Thymus (tissue), 11 donors: ENCODE measurements at regions not wholly inside any gene's neighbourhood (a gene's known extent, or its start where the extent isn't known, plus 50 kb on each side); places are given as distances from the start of the nearest gene placed in this dataset.

ENCODE experiments used
- DNase-seq, 9 donors: peaks; one replicate each; pipeline ENCODE4 v3.0.0-alpha.2; 2013; ENCODE audit warnings: low spot score in 9 of 9, low read depth in 6 of 9, missing footprints in 1 of 9
- H3K27ac ChIP-seq, 2 donors: one replicate each; pipeline ENCODE4 v1.5.1; 2013; ENCODE audit warnings: control low read depth in 1 of 2, low read depth in 1 of 2, low read length in 1 of 2, mild to moderate bottlenecking in 1 of 2, moderate library complexity in 1 of 2
- H3K27me3 ChIP-seq, 2 donors: one replicate each; pipeline ENCODE4 v1.5.1; 2013; ENCODE audit warnings: low read length in 1 of 2; ENCODE audit not compliant: control insufficient read depth in 2 of 2, insufficient read depth in 1 of 2
- H3K36me3 ChIP-seq, 2 donors: one replicate each; pipeline ENCODE4 v1.5.1; 2013; ENCODE audit warnings: low read length in 1 of 2, mild to moderate bottlenecking in 1 of 2, moderate library complexity in 1 of 2; ENCODE audit not compliant: control insufficient read depth in 2 of 2, insufficient read depth in 2 of 2
- H3K4me1 ChIP-seq, 2 donors: one replicate each; pipeline ENCODE4 v1.5.1; 2013; ENCODE audit warnings: low read length in 2 of 2; ENCODE audit not compliant: control insufficient read depth in 2 of 2, insufficient read depth in 2 of 2
- H3K4me3 ChIP-seq, 2 donors: one replicate each; pipeline ENCODE4 v1.5.1; 2013; ENCODE audit warnings: low read length in 2 of 2, control low read depth in 1 of 2, mild to moderate bottlenecking in 1 of 2
- H3K9me3 ChIP-seq, 2 donors: one replicate each; pipeline ENCODE4 v1.5.1; 2013; ENCODE audit warnings: low read length in 1 of 2, mild to moderate bottlenecking in 1 of 2; ENCODE audit not compliant: control insufficient read depth in 2 of 2, insufficient read depth in 1 of 2
- WGBS: extraction: QIAGEN DNeasy Blood & Tissue Kit; methylation state at CpG from one replicate; pipeline ENCODE4 v1.1.7; 2013; 5-methylcytosine and 5-hydroxymethylcytosine counted together
- donor health status: healthy.

DNA sequence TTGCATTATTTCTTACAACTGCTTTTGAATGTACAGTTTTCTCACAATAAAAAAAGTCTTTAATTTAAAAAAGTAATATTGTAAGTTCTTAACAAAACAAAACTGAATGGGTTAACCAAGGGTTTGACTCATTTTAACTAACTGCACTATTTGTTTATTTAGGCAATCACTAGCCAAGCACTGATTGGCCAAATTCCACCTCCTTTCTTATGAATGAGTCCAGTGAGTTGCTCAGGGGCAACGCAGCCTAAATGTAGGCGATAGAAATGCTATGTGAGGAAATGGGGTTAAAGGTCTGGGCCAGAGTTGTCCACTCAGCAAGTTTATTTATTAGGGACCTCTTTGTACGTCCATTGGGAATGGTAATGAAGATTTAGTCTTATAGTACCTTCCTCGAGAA, 89.6 kb upstream of the MAF start:
- H3K4me1 ChIP-seq = no peaks in the 10 kb centered on the region
- WGBS = 87% methylated on average over 4 of the region's 4 CpGs
- no peaks in the 10 kb centered on the region for H3K36me3 ChIP-seq
- no peak overlapping the region for H3K27ac ChIP-seq
- H3K27me3 ChIP-seq = no peaks in the 10 kb centered on the region
- H3K9me3 ChIP-seq = no peaks in the 10 kb centered on the region
- H3K4me3 ChIP-seq = no peak overlapping the region
- no peak for DNase-seq

DNA sequence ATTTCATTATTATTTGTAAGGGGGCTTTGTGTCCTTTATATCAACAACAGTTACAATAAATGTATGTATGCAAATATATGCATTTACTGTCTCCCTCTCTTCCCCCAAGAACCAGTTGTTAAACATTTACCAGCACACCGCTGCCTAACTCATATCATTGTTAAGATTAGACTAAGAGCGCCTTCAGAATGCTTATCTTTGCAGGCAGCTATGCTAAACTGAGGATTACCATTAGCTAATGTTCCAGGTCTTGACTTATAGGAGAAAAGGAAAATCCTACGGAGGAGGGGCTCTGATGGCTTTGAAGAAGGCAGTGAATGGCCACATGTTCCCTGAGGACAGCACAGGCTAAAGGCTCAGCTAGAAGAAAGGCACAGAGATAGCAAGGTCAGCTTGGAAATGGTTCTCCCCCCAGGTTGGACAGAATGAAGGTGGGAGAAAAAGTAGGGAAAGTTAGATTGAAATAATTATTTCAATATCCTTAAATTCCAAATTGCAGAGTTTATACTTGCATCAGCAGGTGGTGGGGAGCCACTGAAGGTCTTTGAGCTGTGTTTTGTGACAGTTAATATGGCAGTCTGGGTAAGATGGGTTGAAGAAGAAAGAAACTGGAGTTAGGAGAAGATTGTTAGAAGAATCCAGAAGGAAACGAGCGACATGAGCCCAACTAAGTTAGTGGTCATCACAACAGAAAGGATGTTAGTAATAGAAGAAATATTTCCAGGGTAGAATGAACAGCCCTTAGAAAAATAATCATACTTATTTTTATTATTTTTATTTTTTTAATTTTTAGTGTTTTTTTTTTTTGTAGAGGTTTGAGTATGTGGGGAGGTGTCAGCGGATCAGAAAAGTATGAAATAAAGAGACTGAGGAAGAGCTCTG, 87.0 kb upstream of the MAF start:
- H3K4me3 ChIP-seq = no peak overlapping the region
- H3K27me3 ChIP-seq = no peaks in the 10 kb centered on the region
- no peak for DNase-seq
- no peak overlapping the region for H3K27ac ChIP-seq
- 98% methylated on average over 6 of the region's 6 CpGs for WGBS
- H3K9me3 ChIP-seq = no peaks in the 10 kb centered on the region
- no peaks in the 10 kb centered on the region for H3K36me3 ChIP-seq
- no peaks in the 10 kb centered on the region for H3K4me1 ChIP-seq

DNA sequence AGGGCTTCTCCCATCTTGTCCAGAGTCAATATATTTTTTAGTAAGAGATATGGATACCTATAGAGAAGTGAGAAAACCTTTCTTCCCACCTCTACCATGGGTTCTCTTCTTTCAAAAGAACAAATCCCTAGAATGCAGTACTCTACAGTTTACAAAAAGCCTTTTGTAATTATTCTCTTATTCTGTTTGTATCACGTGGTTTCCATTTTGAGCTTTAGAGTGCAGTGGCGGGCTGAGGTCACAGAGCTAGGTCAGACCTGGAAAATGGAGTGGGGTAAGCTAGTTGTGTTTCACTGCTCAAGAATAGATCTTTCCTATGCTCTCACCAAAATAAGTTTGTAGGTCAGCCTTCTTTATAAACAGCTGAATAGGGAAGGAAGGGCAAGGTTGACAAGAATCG, 85.3 kb upstream of the MAF start:
- Histone ChIP-seq H3K36me3 (no peaks in the 10 kb centered on the region), H3K9me3 (no peaks in the 10 kb centered on the region), H3K27me3 (no peaks in the 10 kb centered on the region), H3K4me3 (no peak overlapping the region), H3K4me1 (no peaks in the 10 kb centered on the region), H3K27ac (no peak overlapping the region)
- 98% methylated on average over 3 of the region's 3 CpGs for WGBS
- no peak for DNase-seq

DNA sequence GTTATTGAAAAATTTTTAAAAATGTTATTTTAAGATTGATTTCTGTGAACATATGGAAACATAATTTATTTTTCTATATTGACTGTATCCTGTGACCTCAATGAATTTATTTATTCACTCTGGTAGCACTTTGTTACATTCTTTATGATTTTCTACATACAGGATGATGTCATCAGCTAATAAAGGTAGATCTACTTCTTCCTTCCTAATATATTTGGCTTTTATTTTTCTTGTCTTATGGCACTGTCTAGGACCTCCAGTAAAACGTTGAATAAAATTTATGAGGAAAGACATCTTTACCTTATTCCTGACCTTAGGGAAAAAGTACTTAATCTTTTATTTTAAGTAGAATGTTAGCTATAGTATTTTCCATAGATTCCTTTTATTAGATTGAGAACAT, 78.8 kb upstream of the MAF start:
- no peaks in the 10 kb centered on the region for H3K9me3 ChIP-seq
- H3K27ac ChIP-seq = no peak overlapping the region
- H3K4me1 ChIP-seq = no peaks in the 10 kb centered on the region
- no peaks in the 10 kb centered on the region for H3K36me3 ChIP-seq
- 93% methylated on average over 1 of the region's 1 CpG for WGBS
- no peak overlapping the region for H3K4me3 ChIP-seq
- DNase-seq = no peak
- H3K27me3 ChIP-seq = no peaks in the 10 kb centered on the region

DNA sequence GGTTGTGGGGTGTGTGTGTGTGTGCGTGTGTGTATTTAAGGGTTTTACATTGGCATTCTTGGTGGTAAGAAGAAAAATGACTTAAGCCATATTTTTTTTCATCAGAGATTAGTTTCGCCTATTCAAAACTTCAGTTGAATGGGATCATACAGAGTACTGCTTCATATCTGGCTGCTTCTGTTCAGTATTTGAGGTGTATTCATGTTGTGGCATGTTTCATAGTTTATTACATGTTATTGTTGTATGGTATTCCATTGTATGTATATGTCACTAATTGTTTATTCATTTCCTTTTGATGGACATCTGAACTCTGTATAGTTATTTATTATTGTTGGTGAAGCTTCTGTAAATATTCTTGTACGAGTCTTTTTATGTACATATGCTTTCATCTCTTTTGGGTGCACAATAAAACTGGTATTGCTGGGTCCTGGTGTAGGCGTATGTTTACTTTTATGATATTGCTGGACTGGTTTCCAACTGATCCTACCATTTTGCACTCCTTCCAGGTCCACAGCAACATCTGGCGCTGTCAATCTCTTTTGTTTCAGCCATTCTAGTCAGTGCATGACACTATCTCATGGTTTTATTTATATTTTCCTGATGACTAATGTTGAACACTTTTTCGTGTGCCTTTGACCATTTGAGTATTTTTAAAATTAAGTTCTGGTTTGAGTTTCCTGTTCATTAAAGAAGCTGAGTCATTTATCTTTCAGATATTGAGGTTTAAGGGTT, 77.4 kb upstream of the MAF start:
- DNase-seq = no peak
- Histone ChIP-seq H3K9me3 (no peaks in the 10 kb centered on the region), H3K27ac (no peak overlapping the region), H3K4me1 (no peaks in the 10 kb centered on the region), H3K4me3 (no peak overlapping the region), H3K36me3 (no peaks in the 10 kb centered on the region), H3K27me3 (no peaks in the 10 kb centered on the region)
- 94% methylated on average over 6 of the region's 6 CpGs for WGBS

DNA sequence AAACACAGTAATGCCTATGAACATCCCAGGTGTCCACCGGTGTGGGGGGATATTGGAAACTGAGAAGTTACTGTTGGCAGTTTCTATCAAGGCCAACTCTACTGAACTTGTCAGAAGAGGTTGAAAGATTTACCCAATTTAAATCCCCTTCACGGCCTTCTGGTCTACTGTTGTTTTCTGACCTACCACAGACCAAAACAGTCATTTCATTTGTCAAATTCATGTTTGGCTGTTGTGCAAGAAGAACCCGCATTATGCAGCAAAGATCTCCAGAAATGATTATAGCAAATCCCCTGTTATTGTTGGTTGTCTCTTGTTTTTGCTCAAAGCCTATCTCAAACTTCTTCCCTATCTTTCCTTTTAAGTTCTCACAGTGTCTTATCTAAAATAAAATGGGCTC, 73.1 kb upstream of the MAF start:
- Histone ChIP-seq H3K36me3 (no peaks in the 10 kb centered on the region), H3K4me1 (no peaks in the 10 kb centered on the region), H3K27ac (no peak overlapping the region), H3K9me3 (no peaks in the 10 kb centered on the region), H3K27me3 (no peaks in the 10 kb centered on the region), H3K4me3 (no peak overlapping the region)
- 93% methylated on average over 3 of the region's 3 CpGs for WGBS
- DNase-seq = no peak

DNA sequence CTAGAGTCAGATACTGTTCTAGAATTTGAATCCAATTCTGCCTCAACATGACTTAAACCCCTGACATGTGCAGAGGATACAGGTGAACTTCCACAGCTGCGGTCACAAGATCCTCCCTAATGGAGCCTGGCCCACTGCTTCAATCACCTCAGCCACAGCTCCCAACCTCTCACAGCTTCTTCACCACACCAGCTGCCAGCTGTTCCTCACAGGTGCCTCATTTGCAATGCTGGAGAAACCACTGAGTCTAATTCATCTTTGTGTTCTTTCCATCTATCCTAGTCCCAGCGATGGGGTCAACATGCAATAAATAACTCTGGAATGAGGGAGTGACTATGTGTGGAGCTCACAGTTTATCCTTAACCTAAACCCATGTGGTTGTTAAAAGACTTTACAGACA, 72.0 kb upstream of the MAF start:
- Histone ChIP-seq H3K9me3 (no peaks in the 10 kb centered on the region), H3K27ac (no peak overlapping the region), H3K27me3 (no peaks in the 10 kb centered on the region), H3K4me1 (no peaks in the 10 kb centered on the region), H3K36me3 (no peaks in the 10 kb centered on the region), H3K4me3 (no peak overlapping the region)
- WGBS = 69% methylated on average over 2 of the region's 2 CpGs
- peak in 3 of 9 donors; percentile 8 to 46 (median 13) for DNase-seq

GRCh38 chr16:79668502-79668901, 68.0 kb upstream of the MAF start:
- H3K4me1 ChIP-seq = no peaks in the 10 kb centered on the region
- DNase-seq = no peak
- H3K27ac ChIP-seq = no peak overlapping the region
- 96% methylated on average over 4 of the region's 4 CpGs for WGBS
- H3K27me3 ChIP-seq = no peaks in the 10 kb centered on the region
- no peak overlapping the region for H3K4me3 ChIP-seq
- no peaks in the 10 kb centered on the region for H3K36me3 ChIP-seq
- H3K9me3 ChIP-seq = no peaks in the 10 kb centered on the region

- DNase-seq = no peak
- H3K9me3 ChIP-seq = no peaks in the 10 kb centered on the region
- H3K4me1 ChIP-seq = no peaks in the 10 kb centered on the region
- H3K4me3 ChIP-seq = no peak overlapping the region
- 45% methylated on average over 3 of the region's 3 CpGs for WGBS
- H3K36me3 ChIP-seq = no peaks in the 10 kb centered on the region
- H3K27ac ChIP-seq = no peak overlapping the region
- H3K27me3 ChIP-seq = no peaks in the 10 kb centered on the region
These were observed 65.4 kb upstream of the MAF start for GRCh38 chr16:79665970-79666369.
